ENCODE measurements at regions not wholly inside any gene's neighbourhood (a gene's known extent, or its start where the extent isn't known, plus 50 kb on each side); places are given as distances from the start of the nearest gene placed in this dataset.

DNA sequence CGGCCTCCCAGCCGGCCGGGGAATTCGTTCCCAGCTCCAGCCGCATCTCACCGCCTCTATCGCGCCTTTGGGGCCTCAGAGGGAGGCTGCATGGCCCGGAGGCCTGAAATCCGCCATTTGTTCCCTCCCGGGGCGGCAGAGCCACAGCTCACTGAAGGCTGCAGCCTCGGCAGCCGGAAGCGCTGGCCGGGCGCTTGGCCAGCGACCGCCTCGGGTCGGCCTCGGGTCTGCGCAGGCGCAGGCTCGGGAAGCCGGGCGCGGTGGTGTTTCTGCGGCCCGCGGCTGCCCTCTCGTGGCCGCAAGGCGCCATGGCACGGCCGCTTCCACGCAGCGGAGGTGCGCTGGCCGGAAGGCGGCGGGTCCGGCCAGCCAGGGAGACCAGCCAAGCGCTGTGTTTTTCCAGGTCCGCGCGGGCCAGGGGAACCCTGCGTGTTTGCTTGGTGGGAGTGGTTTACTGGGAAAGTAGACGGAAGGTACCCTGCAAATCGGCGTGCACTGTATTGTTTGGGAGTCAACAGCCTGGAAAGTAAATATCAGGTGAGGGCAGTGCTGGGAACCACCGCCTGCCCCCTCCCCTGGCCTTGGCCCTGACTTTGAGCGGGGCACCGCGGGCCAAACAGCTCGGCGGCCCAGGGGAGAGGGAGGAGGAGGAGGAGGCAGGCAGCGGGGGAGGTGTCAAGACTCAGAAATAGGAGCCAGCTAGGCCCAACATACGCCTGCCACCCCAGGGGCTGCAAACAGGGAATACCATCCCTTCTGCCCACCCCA is 52.7 kb upstream of the CD34 start:
- H3K36me3 ChIP-seq = no peaks in the 10 kb centered on the region
- H3K4me3 ChIP-seq = peak overlapping the region; percentile 47 to 65 (median 60)
- peak in 2 of 4 donors; percentile 13 to 49 for TF ChIP-seq EP300 (IDR thresholded peaks at IDR 0.05)
- TF ChIP-seq POLR2A (IDR thresholded peaks at IDR 0.05) = peak; percentile 81 to 82
- TF ChIP-seq, protein P1, sequence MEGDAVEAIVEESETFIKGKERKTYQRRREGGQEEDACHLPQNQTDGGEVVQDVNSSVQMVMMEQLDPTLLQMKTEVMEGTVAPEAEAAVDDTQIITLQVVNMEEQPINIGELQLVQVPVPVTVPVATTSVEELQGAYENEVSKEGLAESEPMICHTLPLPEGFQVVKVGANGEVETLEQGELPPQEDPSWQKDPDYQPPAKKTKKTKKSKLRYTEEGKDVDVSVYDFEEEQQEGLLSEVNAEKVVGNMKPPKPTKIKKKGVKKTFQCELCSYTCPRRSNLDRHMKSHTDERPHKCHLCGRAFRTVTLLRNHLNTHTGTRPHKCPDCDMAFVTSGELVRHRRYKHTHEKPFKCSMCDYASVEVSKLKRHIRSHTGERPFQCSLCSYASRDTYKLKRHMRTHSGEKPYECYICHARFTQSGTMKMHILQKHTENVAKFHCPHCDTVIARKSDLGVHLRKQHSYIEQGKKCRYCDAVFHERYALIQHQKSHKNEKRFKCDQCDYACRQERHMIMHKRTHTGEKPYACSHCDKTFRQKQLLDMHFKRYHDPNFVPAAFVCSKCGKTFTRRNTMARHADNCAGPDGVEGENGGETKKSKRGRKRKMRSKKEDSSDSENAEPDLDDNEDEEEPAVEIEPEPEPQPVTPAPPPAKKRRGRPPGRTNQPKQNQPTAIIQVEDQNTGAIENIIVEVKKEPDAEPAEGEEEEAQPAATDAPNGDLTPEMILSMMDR (IDR thresholded peaks at IDR 0.05) = peak; percentile 87 to 99 (median 94)
- TF ChIP-seq POLR2AphosphoS5 (IDR thresholded peaks at IDR 0.05) = peak; percentile 77 to 96 (median 92)
- no peaks in the 10 kb centered on the region for H3K27me3 ChIP-seq
- no peaks in the 10 kb centered on the region for H3K9me3 ChIP-seq
- peak; percentile 94 for DNase-seq
- 3% methylated on average over 59 of the region's 59 CpGs for WGBS, 2 donors
- intact Hi-C loops (cut with DNase I) = loop anchor here (1.0 to 5.0 kb wide), 4 partner anchors 67 to 156 kb away; no protein-coding TSS in a partner anchor
- H3K27ac ChIP-seq = peak overlapping the region; percentile 90 to 96 (median 93)
- H3K4me1 ChIP-seq = peaks cover 0 to 40% (median 34%) of the 10 kb centered on the region in 4 donors

DNA sequence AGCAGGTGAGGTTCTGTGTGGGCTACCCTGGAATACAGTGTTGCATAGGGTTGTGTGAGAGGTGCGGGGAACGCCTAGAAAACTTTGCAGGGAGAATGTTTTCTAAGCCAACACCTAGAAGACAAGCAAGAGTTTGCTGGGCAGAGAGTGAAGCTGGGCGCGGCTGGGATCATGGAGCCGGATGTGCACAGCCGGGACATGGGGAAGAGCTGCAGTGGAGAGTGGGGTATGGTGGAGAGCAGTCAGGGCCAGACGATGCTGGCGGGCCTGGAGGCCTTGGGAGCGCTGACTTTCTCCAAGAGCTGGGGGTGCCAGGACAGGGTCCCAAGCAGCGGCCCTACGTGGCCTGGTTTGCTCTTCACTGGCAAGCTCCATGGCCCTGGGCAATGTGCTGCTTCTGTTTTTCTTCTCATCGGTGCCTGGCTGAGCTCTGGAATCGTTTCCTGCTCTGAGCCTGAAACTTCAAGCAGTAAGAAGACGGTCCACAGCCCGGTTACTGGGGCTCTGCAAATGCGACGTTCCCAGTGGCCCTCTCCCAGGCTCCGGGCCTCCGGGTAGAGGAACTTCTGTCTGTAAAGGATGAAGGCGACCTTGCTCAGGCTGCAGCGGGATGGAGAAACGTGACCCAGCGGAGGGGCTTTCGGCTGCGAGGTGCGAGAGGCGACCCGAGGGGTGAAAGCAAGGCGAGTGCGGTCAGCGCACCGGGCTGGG is 51.9 kb upstream of the CD34 start:
- no peaks in the 10 kb centered on the region for H3K27me3 ChIP-seq
- H3K27ac ChIP-seq = peak overlapping the region; percentile 90 to 96 (median 93)
- H3K9me3 ChIP-seq = no peaks in the 10 kb centered on the region
- no peaks in the 10 kb centered on the region for H3K36me3 ChIP-seq
- intact Hi-C loops (cut with DNase I) = loop anchor here (1.0 to 5.0 kb wide), 4 partner anchors 66 to 156 kb away; no protein-coding TSS in a partner anchor
- TF ChIP-seq EP300 (IDR thresholded peaks at IDR 0.05) (no peak), POLR2A (IDR thresholded peaks at IDR 0.05) (no peak), POLR2AphosphoS5 (IDR thresholded peaks at IDR 0.05) (peak in 1 of 4 donors; percentile 50)
- TF ChIP-seq, protein P1 (IDR thresholded peaks at IDR 0.05) = no peak
- peaks cover 0 to 47% (median 36%) of the 10 kb centered on the region in 4 donors for H3K4me1 ChIP-seq
- peak overlapping the region; percentile 47 to 65 (median 60) for H3K4me3 ChIP-seq
- 20 to 29% methylated on average over 32 of the region's 32 CpGs for WGBS, 2 donors
- peak; percentile 85 for DNase-seq

Measured in sigmoid colon (tissue), 6 donors.